Upper lobe of left lung (tissue), 4 donors: ENCODE measurements at regions not wholly inside any gene's neighbourhood (a gene's known extent, or its start where the extent isn't known, plus 50 kb on each side); places are given as distances from the start of the nearest gene placed in this dataset.
"Not testable (repeated sequence)": the region's sequence is repeated elsewhere in the genome, so short reads cannot be mapped to it uniquely, and the experiment has no call there.

ENCODE experiments used
- EP300 ChIP-seq, 4 donors: sonication (generic); formaldehyde crosslinking; IDR thresholded peaks; one replicate each; pipeline ENCODE4 v1.5.1; 2017; ENCODE audit warnings: antibody characterized with exemption in 4 of 4, control low read depth in 2 of 4
- POLR2A ChIP-seq, 4 donors: fragments of 450-650 bp; IDR thresholded peaks; one replicate each; pipeline ENCODE4 v1.5.1; 2016 to 2017; ENCODE audit warnings: antibody characterized with exemption in 4 of 4, mild to moderate bottlenecking in 2 of 4
- TF ChIP-seq, protein P1 (sequence below), 6 experiments: fragments of 450-650 bp in 4 of 6; fragments of 200-600 bp in 2 of 6; sonication (generic) in 2 of 6; IDR thresholded peaks; one replicate each; pipeline ENCODE4 v1.5.1; 2016 to 2019; ENCODE audit warnings: antibody characterized with exemption in 6 of 6

DNA sequence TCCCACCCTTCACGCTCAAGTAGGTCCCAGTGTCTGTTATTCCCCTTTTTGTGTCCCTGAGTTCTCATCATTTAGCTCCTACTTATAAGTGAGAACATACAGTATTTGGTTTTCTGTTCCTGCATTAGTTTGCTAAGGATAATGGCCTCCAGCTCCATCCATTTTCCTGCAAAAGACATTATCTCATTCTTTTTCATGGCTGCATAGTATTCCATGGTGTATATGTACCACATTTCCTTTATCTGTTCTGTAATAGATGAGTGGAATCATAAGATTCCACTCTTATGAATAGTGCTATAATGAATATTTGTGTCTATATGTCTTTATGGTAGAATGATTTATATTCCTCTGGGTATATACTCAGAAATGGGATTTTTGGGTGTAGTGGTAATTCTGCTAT is 1473.5 kb upstream of the ACVR2A start:
- TF ChIP-seq EP300, POLR2A (IDR thresholded peaks at IDR 0.05): not testable (repeated sequence)
- TF ChIP-seq, protein P1, sequence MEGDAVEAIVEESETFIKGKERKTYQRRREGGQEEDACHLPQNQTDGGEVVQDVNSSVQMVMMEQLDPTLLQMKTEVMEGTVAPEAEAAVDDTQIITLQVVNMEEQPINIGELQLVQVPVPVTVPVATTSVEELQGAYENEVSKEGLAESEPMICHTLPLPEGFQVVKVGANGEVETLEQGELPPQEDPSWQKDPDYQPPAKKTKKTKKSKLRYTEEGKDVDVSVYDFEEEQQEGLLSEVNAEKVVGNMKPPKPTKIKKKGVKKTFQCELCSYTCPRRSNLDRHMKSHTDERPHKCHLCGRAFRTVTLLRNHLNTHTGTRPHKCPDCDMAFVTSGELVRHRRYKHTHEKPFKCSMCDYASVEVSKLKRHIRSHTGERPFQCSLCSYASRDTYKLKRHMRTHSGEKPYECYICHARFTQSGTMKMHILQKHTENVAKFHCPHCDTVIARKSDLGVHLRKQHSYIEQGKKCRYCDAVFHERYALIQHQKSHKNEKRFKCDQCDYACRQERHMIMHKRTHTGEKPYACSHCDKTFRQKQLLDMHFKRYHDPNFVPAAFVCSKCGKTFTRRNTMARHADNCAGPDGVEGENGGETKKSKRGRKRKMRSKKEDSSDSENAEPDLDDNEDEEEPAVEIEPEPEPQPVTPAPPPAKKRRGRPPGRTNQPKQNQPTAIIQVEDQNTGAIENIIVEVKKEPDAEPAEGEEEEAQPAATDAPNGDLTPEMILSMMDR (IDR thresholded peaks at IDR 0.05), result not testable (repeated sequence)
